Brain microvascular endothelial cell (primary cell): ENCODE measurements at regions not wholly inside any gene's neighbourhood (a gene's known extent, or its start where the extent isn't known, plus 50 kb on each side); places are given as distances from the start of the nearest gene placed in this dataset.

Experiments
- DNase-seq: peaks from one replicate; pipeline ENCODE4 v3.0.0-alpha.2; 2020
- H3K27ac ChIP-seq: fragments of 250-450 bp; sonication (Bioruptor Pico); 2 replicates; pipeline ENCODE4 v1.5.1; 2020; ENCODE audit warnings: mild to moderate bottlenecking, moderate library complexity
- H3K27me3 ChIP-seq: fragments of 250-450 bp; sonication (Bioruptor Pico); replicated peaks from 2 replicates; pipeline ENCODE4 v1.5.1; 2020; ENCODE audit warnings: mild to moderate bottlenecking
- H3K36me3 ChIP-seq: fragments of 250-450 bp; sonication (Bioruptor Pico); replicated peaks from 2 replicates; pipeline ENCODE4 v1.5.1; 2020; ENCODE audit warnings: mild to moderate bottlenecking
- H3K4me3 ChIP-seq: 2 replicates; pipeline ENCODE4 v1.5.1; 2011; ENCODE audit warnings: low read depth, mild to moderate bottlenecking, control low read depth, low read length, moderate library complexity
- CTCF ChIP-seq: IDR thresholded peaks from 2 replicates; pipeline ENCODE4 v1.5.1; 2011; ENCODE audit warnings: low read depth, mild to moderate bottlenecking, moderate library complexity, low read length, control low read depth, inconsistent platforms; ENCODE audit errors: missing control alignments
- in situ Hi-C: cut with HindIII; loops from 2 replicates; pipeline ENCODE4 v1.10.0; 2017; ENCODE audit warnings: low sequenced_read_pairs, low pct_ligation_motif_present

- in situ Hi-C loops = no loop called here
- no peak for DNase-seq
Measured at GRCh38 chr7:10662982-10663884, 310.4 kb upstream of the PHF14 start.

GRCh38 chr7:10672186-10672585, 301.5 kb upstream of the PHF14 start:
- in situ Hi-C loops = no loop called here
- no peak for TF ChIP-seq CTCF
- H3K4me3 ChIP-seq = no peak overlapping the region
- H3K36me3 ChIP-seq = no peaks in the 10 kb centered on the region
- DNase-seq = no peak
- H3K27ac ChIP-seq = no peak overlapping the region
- H3K27me3 ChIP-seq = no peaks in the 10 kb centered on the region

More at GRCh38 chr7:10662982-10663884, 310.4 kb upstream of the PHF14 start:
- H3K27me3 ChIP-seq = no peaks in the 10 kb centered on the region
- no peaks in the 10 kb centered on the region for H3K36me3 ChIP-seq
- no peak for TF ChIP-seq CTCF
- no peak overlapping the region for H3K27ac ChIP-seq
- H3K4me3 ChIP-seq = no peak overlapping the region

DNA sequence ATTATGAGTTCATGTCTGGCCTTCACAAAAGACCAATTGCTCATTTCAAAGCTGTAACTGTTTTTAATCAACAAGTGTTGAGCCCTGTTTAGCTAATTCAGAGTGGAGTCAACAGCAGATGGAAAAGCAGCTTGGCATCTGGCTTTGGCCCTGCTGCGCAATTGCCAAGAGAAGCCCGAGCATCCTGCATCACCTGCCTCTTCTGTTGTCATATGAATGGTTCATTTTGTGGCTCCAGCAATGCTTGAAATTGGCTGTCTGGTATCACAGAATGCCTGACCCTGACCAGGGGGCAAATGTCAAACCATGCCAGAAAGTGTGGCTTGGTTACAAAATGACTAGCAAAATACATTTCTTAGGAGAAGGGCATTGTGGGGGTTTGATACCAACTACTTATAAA, 296.5 kb upstream of the PHF14 start:
- no peaks in the 10 kb centered on the region for H3K27me3 ChIP-seq
- DNase-seq = no peak
- TF ChIP-seq CTCF = no peak
- H3K4me3 ChIP-seq = no peak overlapping the region
- no peaks in the 10 kb centered on the region for H3K36me3 ChIP-seq
- H3K27ac ChIP-seq = no peak overlapping the region
- in situ Hi-C loops = no loop called here

- no peaks in the 10 kb centered on the region for H3K27me3 ChIP-seq
- no peak for TF ChIP-seq CTCF
- in situ Hi-C loops = no loop called here
Measured at GRCh38 chr7:10677668-10678232, 295.9 kb upstream of the PHF14 start.

GRCh38 chr7:10684606-10685005, 289.1 kb upstream of the PHF14 start:
- TF ChIP-seq CTCF = no peak
- in situ Hi-C loops = no loop called here
- no peak overlapping the region for H3K27ac ChIP-seq

More at GRCh38 chr7:10677668-10678232, 295.9 kb upstream of the PHF14 start:
- H3K4me3 ChIP-seq = no peak overlapping the region
- H3K27ac ChIP-seq = no peak overlapping the region
- DNase-seq = no peak
- no peaks in the 10 kb centered on the region for H3K36me3 ChIP-seq

More at GRCh38 chr7:10684606-10685005, 289.1 kb upstream of the PHF14 start:
- no peak for DNase-seq
- Histone ChIP-seq H3K36me3 (no peaks in the 10 kb centered on the region), H3K27me3 (no peaks in the 10 kb centered on the region), H3K4me3 (no peak overlapping the region)
